ENCODE measurements at regions not wholly inside any gene's neighbourhood (a gene's known extent, or its start where the extent isn't known, plus 50 kb on each side); places are given as distances from the start of the nearest gene placed in this dataset.
"Not testable (repeated sequence)": the region's sequence is repeated elsewhere in the genome, so short reads cannot be mapped to it uniquely, and the experiment has no call there.

DNA sequence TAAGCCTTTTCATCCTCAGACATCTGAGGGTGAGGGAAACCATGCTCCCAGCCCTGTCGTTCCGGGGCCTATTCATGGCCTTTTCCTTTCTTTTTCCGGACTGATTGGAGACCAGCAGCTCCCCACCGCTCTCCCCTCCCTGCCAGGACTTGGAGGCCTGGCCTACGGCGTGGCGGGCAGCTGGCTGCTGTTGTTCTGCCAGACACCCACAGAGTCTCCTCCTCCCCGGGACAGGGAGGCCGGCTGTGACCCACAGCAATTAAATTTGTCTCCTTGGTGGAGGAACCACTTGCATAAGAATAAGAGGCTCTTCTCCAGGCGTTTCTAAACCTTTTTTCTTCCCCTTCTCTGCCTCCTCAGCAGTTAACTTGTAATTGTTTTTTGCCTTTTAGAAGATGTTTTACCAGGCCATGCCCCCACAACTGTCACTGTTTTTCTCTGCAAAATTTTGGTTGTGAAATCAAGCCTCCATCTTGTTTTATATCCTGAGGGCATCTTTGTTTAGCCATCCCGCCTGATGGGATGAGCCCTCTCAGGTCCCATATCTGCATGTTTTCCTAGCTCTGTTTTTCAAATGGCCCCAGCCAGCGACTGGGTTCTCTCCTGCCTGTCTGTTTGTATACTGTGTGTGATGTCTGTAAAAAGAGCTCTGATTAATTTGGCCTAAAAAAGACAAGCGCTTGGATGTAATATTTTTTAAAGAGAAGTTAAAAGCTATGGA, 1060.0 kb upstream of the DDX18 start:
- FAIRE-seq (no peak), DNase-seq (ENCODE audit: low spot score in 2 of 2) (no peak)

GRCh38 chr2:116761864-116762263, 1052.6 kb upstream of the DDX18 start:
- DNase-seq (ENCODE audit: low spot score in 2 of 2) (no peak), FAIRE-seq (no peak)

- no peak for DNase-seq (ENCODE audit: low spot score in 2 of 2)
- no peak for FAIRE-seq
Measured at GRCh38 chr2:116769514-116769913, 1045.0 kb upstream of the DDX18 start.

- no peak for FAIRE-seq
- DNase-seq (ENCODE audit: low spot score in 2 of 2), result no peak
Measured at GRCh38 chr2:116776556-116776955, 1037.9 kb upstream of the DDX18 start.

- DNase-seq (ENCODE audit: low spot score in 2 of 2), result no peak
- FAIRE-seq, result no peak
Measured at GRCh38 chr2:116787848-116788247, 1026.6 kb upstream of the DDX18 start.

DNA sequence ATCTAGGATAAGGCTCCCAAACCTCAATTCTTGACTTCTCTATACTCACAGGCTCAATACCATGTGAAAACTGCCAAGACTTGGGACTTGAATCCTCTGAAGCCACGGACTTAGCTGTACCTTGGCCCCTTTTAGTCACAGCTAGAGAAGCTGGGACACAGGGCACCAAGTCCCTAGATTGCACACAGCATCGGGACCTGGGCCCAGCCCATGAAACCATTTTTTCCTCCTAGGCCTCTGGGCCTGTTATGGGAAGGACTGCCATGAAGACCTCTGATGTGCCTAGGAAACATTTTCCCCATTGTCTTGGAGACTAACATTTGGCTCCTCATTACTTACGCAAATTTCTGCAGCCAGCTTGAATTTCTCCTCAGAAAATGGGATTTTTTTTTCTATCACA, 1011.8 kb upstream of the DDX18 start:
- DNase-seq (ENCODE audit: low spot score in 2 of 2), result no peak
- no peak for FAIRE-seq

- FAIRE-seq, result no peak
- DNase-seq (ENCODE audit: low spot score in 2 of 2), result no peak
Measured at GRCh38 chr2:116804901-116805300, 1009.6 kb upstream of the DDX18 start.

GRCh38 chr2:116806505-116806904, 1008.0 kb upstream of the DDX18 start:
- FAIRE-seq; DNase-seq (ENCODE audit: low spot score in 2 of 2): not testable (repeated sequence)

DNA sequence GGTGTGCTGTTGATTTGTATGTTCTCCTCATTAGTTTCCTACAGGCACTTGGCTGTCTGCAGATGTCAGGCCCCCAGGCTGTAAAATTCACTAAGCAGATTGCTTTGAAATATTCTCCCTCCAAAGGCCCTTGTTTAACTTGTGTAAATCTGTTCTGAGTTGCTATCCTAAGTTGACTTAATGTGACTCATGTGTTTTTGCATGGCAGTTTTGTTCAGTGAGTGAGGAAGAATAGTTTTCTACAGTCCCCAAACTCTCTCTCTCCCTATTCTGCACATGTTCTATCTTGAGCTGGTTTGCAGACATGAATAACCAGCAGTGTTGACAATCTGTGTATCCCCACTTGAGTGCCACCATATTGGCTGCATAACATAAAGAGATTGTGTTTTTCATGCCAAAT, 1005.4 kb upstream of the DDX18 start:
- FAIRE-seq (no peak), DNase-seq (ENCODE audit: low spot score in 2 of 2) (no peak)

DNA sequence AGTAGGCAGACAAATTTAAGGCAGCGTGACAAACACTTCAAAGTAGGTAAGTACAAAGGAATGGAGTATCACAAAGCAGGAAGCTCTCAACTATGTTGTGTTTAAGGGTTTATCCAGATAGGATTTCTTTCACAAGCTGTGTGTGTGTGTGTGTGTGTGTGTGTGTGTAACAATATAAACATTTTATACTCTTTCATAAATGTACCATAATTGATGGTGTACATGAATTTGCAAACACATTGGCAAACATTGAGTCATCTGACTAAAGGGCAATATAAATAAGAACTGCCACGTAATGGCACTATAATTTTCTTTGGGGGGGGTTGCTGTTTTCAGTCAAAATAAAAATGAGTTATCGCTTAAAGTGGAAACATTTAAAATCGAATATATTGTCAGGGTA, 1004.4 kb upstream of the DDX18 start:
- FAIRE-seq, result no peak
- DNase-seq (ENCODE audit: low spot score in 2 of 2), result no peak

DNA sequence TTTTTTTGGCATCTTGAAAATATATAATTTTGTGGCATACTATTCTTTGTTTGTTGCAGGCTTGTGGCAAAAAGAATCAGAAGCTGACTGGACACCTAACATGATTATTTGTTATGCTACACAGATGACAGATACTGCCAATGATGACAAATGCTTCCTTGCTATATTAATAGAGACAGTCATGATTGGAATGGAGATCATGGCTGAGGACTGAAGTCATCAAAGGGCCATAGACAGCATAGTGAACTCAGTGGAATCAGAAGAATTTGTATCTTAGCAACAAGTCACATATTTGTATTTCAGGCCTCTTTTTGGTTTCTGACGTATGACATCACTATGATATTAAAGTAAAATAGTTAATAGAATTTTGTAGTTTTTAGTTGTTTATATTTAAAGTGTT, 1003.8 kb upstream of the DDX18 start:
- DNase-seq (ENCODE audit: low spot score in 2 of 2), result no peak
- no peak for FAIRE-seq

DNA sequence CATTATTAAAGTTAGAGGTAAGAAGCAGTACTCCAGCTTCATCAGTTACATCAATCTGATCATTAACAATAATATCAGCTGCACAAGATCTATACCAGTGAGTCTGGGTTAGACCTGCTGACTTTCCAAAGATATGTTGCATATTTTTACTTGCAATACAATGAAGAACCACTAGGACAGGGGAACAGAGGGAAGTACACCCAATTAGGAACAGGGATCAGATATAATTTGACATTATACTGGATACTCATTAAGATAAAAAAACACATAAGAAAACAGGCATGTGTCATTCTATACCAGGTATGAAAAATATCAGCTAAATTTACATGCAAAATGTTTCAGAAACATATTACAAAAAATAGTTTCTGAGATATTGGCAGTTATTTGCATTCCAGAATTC, 995.1 kb upstream of the DDX18 start:
- FAIRE-seq, result no peak
- DNase-seq (ENCODE audit: low spot score in 2 of 2), result no peak

DNA sequence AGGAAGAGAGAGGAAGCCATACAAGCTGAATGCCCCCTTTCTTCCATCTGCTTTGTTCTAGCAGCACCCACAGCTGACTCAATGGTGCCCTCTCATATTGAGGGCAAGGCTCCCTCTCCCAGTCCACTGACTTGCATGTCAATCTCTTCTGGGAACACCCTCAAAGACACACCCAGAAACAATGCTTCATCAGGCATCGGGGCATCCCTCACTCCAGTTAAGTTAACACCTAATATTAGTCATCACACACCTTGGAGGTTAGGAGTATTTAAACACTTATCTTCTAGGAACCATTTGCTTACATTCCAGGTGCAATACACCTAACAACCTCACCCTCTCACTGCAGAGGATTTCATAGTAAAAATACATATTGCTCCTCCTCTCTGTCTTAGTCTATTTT, 993.5 kb upstream of the DDX18 start:
- FAIRE-seq (no peak), DNase-seq (ENCODE audit: low spot score in 2 of 2) (no peak)

GRCh38 chr2:116829543-116829942, 984.9 kb upstream of the DDX18 start:
- FAIRE-seq; DNase-seq (ENCODE audit: low spot score in 2 of 2): not testable (repeated sequence)

DNA sequence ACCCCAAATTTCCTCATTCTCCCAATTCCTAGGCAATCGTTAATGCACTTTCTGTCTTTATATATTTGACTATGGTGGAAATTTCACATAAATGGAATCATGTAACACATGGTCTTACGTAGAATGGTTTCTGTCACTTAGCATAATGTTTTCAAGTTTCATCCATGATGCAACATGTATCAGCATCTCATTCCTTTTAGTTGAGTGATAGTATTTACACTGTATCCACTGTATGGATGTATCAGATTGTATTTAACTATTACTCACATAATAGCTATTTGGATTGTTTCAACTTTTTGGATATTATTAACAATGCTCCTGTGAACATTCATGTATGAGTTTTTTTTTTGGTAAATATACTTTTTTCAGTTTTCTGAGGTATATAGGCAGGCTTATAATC, 982.3 kb upstream of the DDX18 start:
- FAIRE-seq (no peak), DNase-seq (ENCODE audit: low spot score in 2 of 2) (no peak)

DNA sequence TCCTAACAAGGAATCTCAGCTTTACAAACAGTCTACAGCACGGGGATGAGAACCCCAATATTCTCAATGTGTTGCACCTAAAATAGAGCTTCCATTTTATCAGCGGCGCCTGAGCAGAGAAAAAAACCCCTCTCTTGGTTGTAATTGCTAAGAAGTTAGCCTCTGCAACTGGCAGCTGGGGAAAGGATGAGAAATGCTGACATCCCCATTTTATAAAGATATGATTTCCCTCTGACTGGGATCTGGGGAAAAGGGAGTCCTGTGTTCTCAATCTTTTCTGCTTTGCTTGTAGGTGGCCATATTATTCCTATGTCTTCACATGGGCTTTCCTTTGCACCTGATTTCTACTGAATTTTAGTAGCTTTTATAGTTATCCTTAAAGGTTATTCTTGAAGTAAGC, 981.4 kb upstream of the DDX18 start:
- DNase-seq (ENCODE audit: low spot score in 2 of 2), result no peak
- no peak for FAIRE-seq

DNA sequence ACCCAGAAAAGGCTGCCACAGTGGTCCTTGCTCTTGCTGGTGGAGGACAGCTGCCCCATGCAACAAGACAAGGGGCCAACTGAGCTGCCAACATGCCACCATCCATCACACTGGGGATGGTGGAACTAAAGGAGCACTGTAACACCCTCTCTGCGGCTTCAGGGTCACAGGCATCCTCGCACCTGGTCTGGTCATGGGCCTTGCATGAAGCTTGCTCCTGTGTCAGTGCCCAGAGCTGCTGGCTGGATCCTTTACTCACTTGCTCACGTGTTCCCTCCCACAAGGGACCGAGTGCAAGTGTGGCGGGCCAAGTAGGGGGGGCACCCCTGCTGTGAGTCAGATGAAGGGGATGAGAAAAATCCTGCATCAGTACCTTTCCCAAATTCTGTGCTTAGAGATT, 972.3 kb upstream of the DDX18 start:
- DNase-seq (ENCODE audit: low spot score in 2 of 2), result no peak
- no peak for FAIRE-seq

DNA sequence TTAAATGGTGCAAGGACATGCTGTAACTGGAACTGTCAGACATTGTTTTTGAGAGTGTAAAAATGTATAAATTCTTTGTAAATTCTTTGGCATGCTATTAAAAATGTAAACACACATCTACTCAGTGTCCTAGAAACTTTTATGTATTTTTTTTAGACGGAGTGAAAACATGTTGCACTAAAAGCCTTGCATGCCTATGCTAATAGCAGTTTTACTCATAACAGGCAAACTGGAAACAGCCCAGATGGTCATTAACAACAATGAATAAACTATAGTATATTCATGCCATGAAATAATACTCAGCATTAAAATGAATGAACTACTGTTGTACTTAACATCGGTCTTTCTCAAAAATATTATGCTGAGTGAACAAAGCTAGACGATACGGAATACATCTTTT, 954.8 kb upstream of the DDX18 start:
- no peak for FAIRE-seq
- no peak for DNase-seq (ENCODE audit: low spot score in 2 of 2)

GRCh38 chr2:116874021-116874420, 940.5 kb upstream of the DDX18 start:
- DNase-seq (ENCODE audit: low spot score in 2 of 2) (no peak), FAIRE-seq (no peak)

- DNase-seq (ENCODE audit: low spot score in 2 of 2) (no peak), FAIRE-seq (no peak)
Measured at GRCh38 chr2:116877274-116877673, 937.2 kb upstream of the DDX18 start.

GRCh38 chr2:116877944-116878343, 936.5 kb upstream of the DDX18 start:
- DNase-seq (ENCODE audit: low spot score in 2 of 2) (no peak), FAIRE-seq (no peak)

- no peak for FAIRE-seq
- DNase-seq (ENCODE audit: low spot score in 2 of 2), result no peak
Measured at GRCh38 chr2:116879650-116880160, 934.8 kb upstream of the DDX18 start.

- FAIRE-seq, result no peak
- no peak for DNase-seq (ENCODE audit: low spot score in 2 of 2)
Measured at GRCh38 chr2:116891191-116891590, 923.3 kb upstream of the DDX18 start.
